PC-9 (cell line): ENCODE measurements at regions not wholly inside any gene's neighbourhood (a gene's known extent, or its start where the extent isn't known, plus 50 kb on each side); places are given as distances from the start of the nearest gene placed in this dataset.

ENCODE experiments used
- BruUV-seq: library from RNA; stranded (reverse); fragments of 400-500 nt; replicated peaks from 2 replicates; lab custom pipeline; 2021; lab: Mats Ljungman, UMichigan
- CTCF ChIA-PET: fragments of 300-600 bp; sonication (Branson Sonifier 250); formaldehyde crosslinking; loops from one replicate; lab custom pipeline; 2022; ENCODE audit warnings: antibody characterized with exemption; lab: Charles Lee
- POLR2A ChIA-PET: fragments of 300-600 bp; sonication (Branson Sonifier 250); formaldehyde crosslinking; loops from one replicate; lab custom pipeline; 2022; ENCODE audit warnings: antibody characterized with exemption; ENCODE audit not compliant: unreplicated experiment; lab: Charles Lee
- DNase-seq, 2 experiments: peaks; one replicate each; pipeline versions ENCODE4 v3.0.0 to v3.0.0-alpha.2; 2015 to 2022; ENCODE audit warnings: mixed read lengths in 1 of 2
- H2AFZ ChIP-seq: fragments of 200-600 bp; sonication (generic); 2 replicates; pipeline ENCODE4 v1.8.1; 2017; ENCODE audit warnings: antibody characterized with exemption
- H3F3A ChIP-seq: fragments of 200-600 bp; sonication (generic); 2 replicates; pipeline ENCODE4 v1.8.1; 2017; ENCODE audit warnings: antibody characterized with exemption, mild to moderate bottlenecking, low read depth; ENCODE audit not compliant: insufficient read depth
- H3K27ac ChIP-seq: fragments of 200-600 bp; sonication (generic); 2 replicates; pipeline ENCODE4 v1.6.1; 2016; ENCODE audit warnings: mixed run types
- H3K27me3 ChIP-seq: fragments of 200-600 bp; sonication (generic); 2 replicates; pipeline ENCODE4 v1.6.1; 2016; ENCODE audit warnings: low read depth, mixed run types; ENCODE audit not compliant: insufficient read depth
- H3K36me3 ChIP-seq: fragments of 200-600 bp; sonication (generic); 2 replicates; pipeline ENCODE4 v1.6.1; 2016; ENCODE audit warnings: low read depth, mixed run types
- H3K4me1 ChIP-seq: fragments of 200-600 bp; sonication (generic); replicated peaks from 2 replicates; pipeline ENCODE4 v1.6.1; 2016; ENCODE audit warnings: mixed run types; ENCODE audit not compliant: insufficient read depth
- H3K4me2 ChIP-seq: fragments of 200-600 bp; sonication (generic); 2 replicates; pipeline ENCODE4 v1.6.1; 2017; ENCODE audit warnings: mixed run types
- H3K4me3 ChIP-seq: fragments of 200-600 bp; sonication (generic); 2 replicates; pipeline ENCODE4 v1.6.1; 2016; ENCODE audit warnings: mixed run types
- H3K79me2 ChIP-seq: fragments of 200-600 bp; sonication (generic); 2 replicates; pipeline ENCODE4 v1.6.1; 2017; ENCODE audit warnings: low read depth, mixed run types
- H3K9me2 ChIP-seq: fragments of 200-600 bp; sonication (generic); 2 replicates; pipeline ENCODE4 v1.8.1; 2017; ENCODE audit warnings: mild to moderate bottlenecking; ENCODE audit not compliant: insufficient read depth
- H3K9me3 ChIP-seq: fragments of 200-600 bp; sonication (generic); 2 replicates; pipeline ENCODE4 v1.8.1; 2016; ENCODE audit warnings: low read depth; ENCODE audit not compliant: insufficient read depth
- H4K20me1 ChIP-seq: fragments of 200-600 bp; sonication (generic); 2 replicates; pipeline ENCODE4 v1.8.1; 2017; ENCODE audit not compliant: insufficient read depth
- CTCF ChIP-seq: fragments of 200-600 bp; sonication (generic); conservative IDR thresholded peaks from 2 replicates; pipeline ENCODE4 v1.6.1; 2017; ENCODE audit warnings: mixed run types, antibody characterized with exemption, mild to moderate bottlenecking, moderate library complexity
- EZH2 ChIP-seq: fragments of 200-600 bp; sonication (generic); IDR thresholded peaks from 2 replicates; pipeline ENCODE4 v1.8.0; 2017; ENCODE audit warnings: antibody characterized with exemption, low read depth
- intact Hi-C: fragments of 100-400 bp; cut with micrococcal nuclease; formaldehyde crosslinking; loops from one replicate; pipeline ENCODE4 v1.10.0; 2022; ENCODE audit not compliant: unreplicated experiment

DNA sequence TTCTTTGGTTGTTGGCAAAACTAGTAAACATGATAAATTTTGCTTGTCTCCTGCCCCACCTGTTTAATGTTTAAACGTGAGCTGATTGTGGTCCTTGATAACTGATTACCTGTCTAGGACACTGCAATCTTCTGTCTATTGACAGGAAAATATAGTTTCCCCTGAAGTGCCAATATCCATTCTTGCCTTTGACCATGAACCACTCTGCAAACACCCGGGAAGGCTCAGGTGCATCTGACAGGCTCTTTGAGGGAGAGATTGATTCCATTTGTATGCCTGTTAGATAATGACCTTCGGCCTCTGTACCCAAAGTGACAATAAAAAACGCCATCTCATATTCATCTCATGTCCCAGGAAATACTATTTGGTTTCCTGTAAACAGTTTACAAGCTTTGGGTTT is 453.0 kb downstream of the CENPC start:
- no peak overlapping the region for H2AFZ ChIP-seq
- H3K27ac ChIP-seq = no peak overlapping the region
- no peak overlapping the region for H3K4me2 ChIP-seq
- ChIA-PET POLR2A (no interaction called here), CTCF (no interaction called here)
- TF ChIP-seq CTCF (no peak), EZH2 (no peak)
- no peak overlapping the region for H3K4me3 ChIP-seq
- no TSS peak for BruUV-seq
- H3K79me2 ChIP-seq = no peaks in the 10 kb centered on the region
- no peaks in the 10 kb centered on the region for H4K20me1 ChIP-seq
- no peaks in the 10 kb centered on the region for H3K4me1 ChIP-seq
- no peaks in the 10 kb centered on the region for H3K9me2 ChIP-seq
- no peaks in the 10 kb centered on the region for H3K27me3 ChIP-seq
- DNase-seq = no peak
- H3F3A ChIP-seq = no peaks in the 10 kb centered on the region
- intact Hi-C loops = no loop called here
- H3K36me3 ChIP-seq = no peaks in the 10 kb centered on the region
- H3K9me3 ChIP-seq = no peaks in the 10 kb centered on the region

- Histone ChIP-seq H3K27ac (no peak overlapping the region), H3K79me2 (no peaks in the 10 kb centered on the region), H3K36me3 (no peaks in the 10 kb centered on the region), H3K9me3 (no peaks in the 10 kb centered on the region), H3F3A (no peaks in the 10 kb centered on the region), H3K9me2 (no peaks in the 10 kb centered on the region), H2AFZ (no peak overlapping the region), H3K4me2 (no peak overlapping the region), H3K4me3 (no peak overlapping the region), H3K4me1 (no peaks in the 10 kb centered on the region), H3K27me3 (no peaks in the 10 kb centered on the region), H4K20me1 (no peaks in the 10 kb centered on the region)
- POLR2A ChIA-PET = no interaction called here
- DNase-seq = no peak
- intact Hi-C loops = no loop called here
- CTCF ChIA-PET = no interaction called here
- no TSS peak for BruUV-seq
- no peak for TF ChIP-seq CTCF
- no peak for TF ChIP-seq EZH2
Measured at GRCh38 chr4:67091673-67092072, 453.6 kb downstream of the CENPC start.

GRCh38 chr4:67087897-67088296 is 457.4 kb downstream of the CENPC start:
- DNase-seq = peak in 1 of 2 experiments; percentile 1
- no peak overlapping the region for H3K27ac ChIP-seq
- no peaks in the 10 kb centered on the region for H4K20me1 ChIP-seq
- H3K79me2 ChIP-seq = no peaks in the 10 kb centered on the region
- no peak overlapping the region for H3K4me2 ChIP-seq
- CTCF ChIA-PET = no interaction called here
- H3K27me3 ChIP-seq = no peaks in the 10 kb centered on the region
- no peaks in the 10 kb centered on the region for H3K9me3 ChIP-seq
- TF ChIP-seq EZH2 (no peak), CTCF (peak; percentile 70)
- intact Hi-C loops = no loop called here
- no peaks in the 10 kb centered on the region for H3K9me2 ChIP-seq
- no peaks in the 10 kb centered on the region for H3F3A ChIP-seq
- no peaks in the 10 kb centered on the region for H3K4me1 ChIP-seq
- H2AFZ ChIP-seq = no peak overlapping the region
- no peak overlapping the region for H3K4me3 ChIP-seq
- no TSS peak for BruUV-seq
- no peaks in the 10 kb centered on the region for H3K36me3 ChIP-seq
- POLR2A ChIA-PET = no interaction called here
